ENCODE measurements at regions not wholly inside any gene's neighbourhood (a gene's known extent, or its start where the extent isn't known, plus 50 kb on each side); places are given as distances from the start of the nearest gene placed in this dataset.

DNA sequence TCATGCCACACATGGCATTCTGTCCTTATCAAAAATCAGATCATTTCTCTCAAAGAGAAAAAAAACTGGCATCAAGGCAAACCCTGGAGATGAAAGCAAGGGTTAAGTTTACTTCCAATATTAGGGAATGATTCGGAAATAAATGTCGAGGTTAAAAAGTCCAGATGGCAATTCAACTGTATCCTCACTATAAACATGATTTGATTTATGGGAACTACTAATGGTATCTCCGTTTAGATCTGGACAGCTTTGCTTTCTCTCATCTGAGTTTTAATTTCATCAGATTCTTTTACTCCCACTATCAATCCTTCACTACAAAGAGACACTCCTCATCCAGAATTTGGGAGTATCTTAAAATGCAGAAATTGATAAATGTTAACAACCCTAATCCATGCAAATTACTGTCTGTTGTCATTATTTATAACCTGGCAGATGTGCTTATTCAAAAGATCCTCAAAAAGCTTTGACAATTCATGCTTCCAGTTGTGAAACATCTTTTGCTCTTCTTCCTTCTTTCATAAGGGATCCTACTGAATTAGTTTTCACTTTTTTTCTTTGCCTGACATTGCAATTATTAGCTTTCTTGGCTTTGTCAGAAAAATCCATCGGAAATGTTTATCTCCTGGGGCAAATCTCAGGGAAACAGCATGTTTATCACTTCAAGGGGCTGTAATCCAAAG, 903.2 kb downstream of the MCTP2 start:
- H2AFZ ChIP-seq (ENCODE audit: low read length): no peak overlapping the region

DNA sequence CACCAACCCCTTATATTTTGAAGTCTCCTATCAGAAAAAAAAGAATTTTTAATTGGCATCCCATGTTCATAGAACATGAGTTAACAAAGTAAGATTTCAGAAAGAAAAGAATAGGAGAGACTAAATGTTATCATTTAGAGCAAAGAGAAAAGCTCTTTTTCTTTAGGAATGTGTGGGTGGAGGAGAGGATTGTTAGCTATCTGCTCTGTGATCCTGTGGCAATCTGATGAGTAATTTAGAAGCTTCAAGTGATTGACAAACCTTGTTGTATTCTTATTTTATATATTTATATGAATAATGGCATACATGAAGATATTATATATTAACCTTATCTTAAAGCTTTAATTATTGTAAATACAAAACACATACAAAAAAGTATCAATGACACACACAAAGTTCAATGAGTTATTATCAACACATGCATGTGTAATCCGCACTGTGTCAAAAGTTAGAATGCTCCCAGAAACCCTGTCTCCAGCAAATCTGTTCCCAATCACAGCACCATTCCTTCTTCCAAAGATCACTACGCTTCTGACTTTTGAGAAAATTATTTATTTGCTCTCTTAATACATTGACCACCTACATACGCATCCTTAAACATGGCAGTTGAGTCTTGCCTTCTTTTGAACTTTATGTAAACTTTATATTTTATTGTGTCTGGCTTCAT, 907.4 kb downstream of the MCTP2 start:
- Histone ChIP-seq H3K4me2 (ENCODE audit: low read length) (no peak overlapping the region), H2AFZ (ENCODE audit: low read length) (no peak overlapping the region), H3K79me2 (ENCODE audit: insufficient read depth, low read length) (no peaks in the 10 kb centered on the region), H3K4me1 (ENCODE audit: insufficient read depth, low read length, severe bottlenecking) (no peaks in the 10 kb centered on the region), H3K9me3 (ENCODE audit: low read length) (no peaks in the 10 kb centered on the region), H3K27ac (ENCODE audit: low read depth, low read length, poor library complexity, severe bottlenecking) (no peak overlapping the region), H3K9ac (ENCODE audit: low read length) (no peak overlapping the region), H3K9me2 (ENCODE audit: low read depth, low read length) (no peaks in the 10 kb centered on the region), H4K20me1 (ENCODE audit: insufficient read depth, low read length) (no peaks in the 10 kb centered on the region), H3F3A (ENCODE audit: insufficient read depth, low read length) (no peaks in the 10 kb centered on the region), H3K4me3 (ENCODE audit: low read depth, low read length, poor library complexity, severe bottlenecking) (no peak overlapping the region), H3K27me3 (ENCODE audit: insufficient read depth, low read length) (no peaks in the 10 kb centered on the region), H3K36me3 (ENCODE audit: insufficient read depth, low read length) (no peaks in the 10 kb centered on the region)
- TF ChIP-seq, protein P1, sequence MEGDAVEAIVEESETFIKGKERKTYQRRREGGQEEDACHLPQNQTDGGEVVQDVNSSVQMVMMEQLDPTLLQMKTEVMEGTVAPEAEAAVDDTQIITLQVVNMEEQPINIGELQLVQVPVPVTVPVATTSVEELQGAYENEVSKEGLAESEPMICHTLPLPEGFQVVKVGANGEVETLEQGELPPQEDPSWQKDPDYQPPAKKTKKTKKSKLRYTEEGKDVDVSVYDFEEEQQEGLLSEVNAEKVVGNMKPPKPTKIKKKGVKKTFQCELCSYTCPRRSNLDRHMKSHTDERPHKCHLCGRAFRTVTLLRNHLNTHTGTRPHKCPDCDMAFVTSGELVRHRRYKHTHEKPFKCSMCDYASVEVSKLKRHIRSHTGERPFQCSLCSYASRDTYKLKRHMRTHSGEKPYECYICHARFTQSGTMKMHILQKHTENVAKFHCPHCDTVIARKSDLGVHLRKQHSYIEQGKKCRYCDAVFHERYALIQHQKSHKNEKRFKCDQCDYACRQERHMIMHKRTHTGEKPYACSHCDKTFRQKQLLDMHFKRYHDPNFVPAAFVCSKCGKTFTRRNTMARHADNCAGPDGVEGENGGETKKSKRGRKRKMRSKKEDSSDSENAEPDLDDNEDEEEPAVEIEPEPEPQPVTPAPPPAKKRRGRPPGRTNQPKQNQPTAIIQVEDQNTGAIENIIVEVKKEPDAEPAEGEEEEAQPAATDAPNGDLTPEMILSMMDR (IDR thresholded peaks at IDR 0.05; ENCODE audit: low read length): no peak
- TF ChIP-seq EZH2 (IDR thresholded peaks at IDR 0.05; ENCODE audit: borderline replicate concordance, low read length): no peak

More for the DNA sequence above, 903.2 kb downstream of the MCTP2 start:
- no peaks in the 10 kb centered on the region for H3K9me2 ChIP-seq (ENCODE audit: low read depth, low read length)
- no peak overlapping the region for H3K4me2 ChIP-seq (ENCODE audit: low read length)
- no peaks in the 10 kb centered on the region for H3K79me2 ChIP-seq (ENCODE audit: insufficient read depth, low read length)
- H3K9ac ChIP-seq (ENCODE audit: low read length): no peak overlapping the region
- H4K20me1 ChIP-seq (ENCODE audit: insufficient read depth, low read length): no peaks in the 10 kb centered on the region
- no peak overlapping the region for H3K27ac ChIP-seq (ENCODE audit: low read depth, low read length, poor library complexity, severe bottlenecking)
- H3K36me3 ChIP-seq (ENCODE audit: insufficient read depth, low read length): no peaks in the 10 kb centered on the region
- no peaks in the 10 kb centered on the region for H3K27me3 ChIP-seq (ENCODE audit: insufficient read depth, low read length)
- no peaks in the 10 kb centered on the region for H3F3A ChIP-seq (ENCODE audit: insufficient read depth, low read length)
- H3K4me3 ChIP-seq (ENCODE audit: low read depth, low read length, poor library complexity, severe bottlenecking): no peak overlapping the region
- TF ChIP-seq EZH2 (IDR thresholded peaks at IDR 0.05; ENCODE audit: borderline replicate concordance, low read length): no peak
- TF ChIP-seq, protein P1 (IDR thresholded peaks at IDR 0.05; ENCODE audit: low read length): no peak
- H3K9me3 ChIP-seq (ENCODE audit: low read length): no peaks in the 10 kb centered on the region
- H3K4me1 ChIP-seq (ENCODE audit: insufficient read depth, low read length, severe bottlenecking): no peaks in the 10 kb centered on the region

DNA sequence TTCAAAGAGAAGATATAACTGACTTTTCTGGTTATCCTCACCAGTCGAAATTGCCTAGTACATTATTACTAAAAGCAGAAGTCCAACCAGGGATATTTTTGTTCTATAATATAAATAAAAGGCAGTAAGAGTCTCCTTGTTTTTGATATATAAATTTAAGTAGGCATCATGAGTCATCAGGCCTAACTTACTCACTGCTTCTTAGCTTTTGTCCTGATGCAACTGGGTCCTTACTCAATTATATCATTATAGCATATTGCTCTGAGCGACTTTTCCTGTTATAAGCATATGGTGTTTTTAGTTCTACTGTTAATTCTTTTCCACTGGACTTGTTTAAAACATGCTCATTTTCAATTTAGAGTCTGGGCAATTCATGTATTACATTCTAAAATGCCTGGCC, 910.1 kb downstream of the MCTP2 start:
- no peaks in the 10 kb centered on the region for H3K9me2 ChIP-seq (ENCODE audit: low read depth, low read length)
- H3K4me1 ChIP-seq (ENCODE audit: insufficient read depth, low read length, severe bottlenecking): no peaks in the 10 kb centered on the region
- no peaks in the 10 kb centered on the region for H3K36me3 ChIP-seq (ENCODE audit: insufficient read depth, low read length)
- no peak overlapping the region for H3K4me2 ChIP-seq (ENCODE audit: low read length)
- H4K20me1 ChIP-seq (ENCODE audit: insufficient read depth, low read length): no peaks in the 10 kb centered on the region
- H3K9ac ChIP-seq (ENCODE audit: low read length): no peak overlapping the region
- H3F3A ChIP-seq (ENCODE audit: insufficient read depth, low read length): no peaks in the 10 kb centered on the region
- no peaks in the 10 kb centered on the region for H3K79me2 ChIP-seq (ENCODE audit: insufficient read depth, low read length)
- no peak overlapping the region for H3K27ac ChIP-seq (ENCODE audit: low read depth, low read length, poor library complexity, severe bottlenecking)
- TF ChIP-seq EZH2 (IDR thresholded peaks at IDR 0.05; ENCODE audit: borderline replicate concordance, low read length): no peak
- TF ChIP-seq, protein P1 (IDR thresholded peaks at IDR 0.05; ENCODE audit: low read length): no peak
- no peak overlapping the region for H3K4me3 ChIP-seq (ENCODE audit: low read depth, low read length, poor library complexity, severe bottlenecking)
- H3K9me3 ChIP-seq (ENCODE audit: low read length): no peaks in the 10 kb centered on the region
- no peak overlapping the region for H2AFZ ChIP-seq (ENCODE audit: low read length)
- no peaks in the 10 kb centered on the region for H3K27me3 ChIP-seq (ENCODE audit: insufficient read depth, low read length)
